C4-2B (cell line): ENCODE measurements at regions not wholly inside any gene's neighbourhood (a gene's known extent, or its start where the extent isn't known, plus 50 kb on each side); places are given as distances from the start of the nearest gene placed in this dataset.

Experiments
- CTCF ChIP-seq: fragments of 450-650 bp; conservative IDR thresholded peaks from 2 replicates; pipeline ENCODE4 v1.5.1; 2017; ENCODE audit warnings: mild to moderate bottlenecking
- ZFX ChIP-seq: fragments of 450-650 bp; IDR thresholded peaks from 2 replicates; pipeline ENCODE4 v1.6.1; 2017

- TF ChIP-seq CTCF: no peak
- TF ChIP-seq ZFX: no peak
These were observed 480.4 kb upstream of the NOVA1 start for GRCh38 chr14:27078191-27078590.
